CD4-positive, alpha-beta T cell treated with Interleukin-4 for 1 hour (primary cell): ENCODE measurements at regions not wholly inside any gene's neighbourhood (a gene's known extent, or its start where the extent isn't known, plus 50 kb on each side); places are given as distances from the start of the nearest gene placed in this dataset.

Experiments
- DNase-seq, 2 donors: peaks; one replicate each; pipeline ENCODE4 v3.0.0-alpha.2; 2020 to 2022

DNA sequence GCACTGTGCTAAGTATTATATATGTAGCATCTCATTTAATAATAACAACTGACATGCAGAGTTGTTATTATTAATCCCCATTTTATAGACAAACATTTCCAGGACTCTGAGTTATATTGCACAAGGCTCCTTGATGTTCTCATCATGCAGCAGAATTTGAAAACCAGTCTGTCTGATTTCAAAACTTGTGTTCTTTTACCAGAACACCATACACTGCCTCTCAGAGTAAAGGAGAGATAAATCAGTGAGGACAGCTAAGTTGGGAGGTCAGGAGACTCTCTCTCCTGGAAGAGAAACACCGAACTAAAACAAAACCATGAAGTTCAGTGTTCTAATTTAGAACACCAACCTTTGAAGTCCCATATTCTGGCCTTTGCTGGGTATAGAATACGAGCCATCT lies 92.7 kb upstream of the TNC start:
- DNase-seq: no peak

GRCh38 chr9:115211413-115212124 lies 93.6 kb upstream of the TNC start:
- DNase-seq: no peak

GRCh38 chr9:115212125-115212605 lies 94.2 kb upstream of the TNC start:
- DNase-seq: no peak

DNA sequence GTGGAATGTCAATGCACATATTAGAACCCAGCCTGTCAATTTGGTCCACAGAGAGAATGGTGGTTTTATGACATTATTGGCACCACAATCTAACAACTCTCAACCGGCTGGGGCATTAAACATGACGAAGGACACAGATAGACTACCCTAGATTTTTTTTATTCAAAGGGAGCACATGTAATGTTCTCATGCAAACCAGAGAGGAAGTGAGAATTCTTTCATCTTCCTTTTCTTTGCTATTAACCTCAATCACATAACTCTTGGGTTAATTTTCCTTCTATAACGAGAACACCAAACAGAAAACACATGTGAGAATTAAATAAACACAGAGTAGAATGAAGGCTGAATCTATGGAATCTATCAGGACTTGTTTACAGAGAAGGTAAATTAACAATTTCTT lies 94.9 kb upstream of the TNC start:
- no peak for DNase-seq

DNA sequence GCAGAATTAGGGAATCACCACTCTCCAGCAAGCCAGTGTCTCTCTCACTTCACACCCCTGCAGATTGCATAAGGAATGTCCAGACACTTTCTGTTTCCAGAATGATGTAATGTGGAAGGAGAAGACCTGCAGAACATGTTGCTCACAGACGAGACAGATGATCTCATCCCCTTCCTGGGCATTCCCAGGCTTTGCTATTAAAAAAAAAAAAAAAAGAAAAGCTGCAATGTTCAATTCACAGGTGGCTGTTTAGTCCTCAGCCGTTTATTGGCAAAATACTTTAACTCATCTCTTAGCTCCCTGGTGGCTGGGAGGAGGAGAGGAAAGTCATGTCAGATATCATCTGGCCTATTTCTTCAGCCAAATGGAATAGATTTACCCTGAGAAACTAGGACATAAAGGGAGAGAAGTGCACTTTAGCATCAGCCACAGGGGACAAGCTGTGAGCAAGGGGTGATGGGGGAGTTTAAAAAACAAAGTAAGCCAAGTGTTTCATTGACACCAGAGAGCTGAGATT lies 95.9 kb upstream of the TNC start:
- no peak for DNase-seq

DNA sequence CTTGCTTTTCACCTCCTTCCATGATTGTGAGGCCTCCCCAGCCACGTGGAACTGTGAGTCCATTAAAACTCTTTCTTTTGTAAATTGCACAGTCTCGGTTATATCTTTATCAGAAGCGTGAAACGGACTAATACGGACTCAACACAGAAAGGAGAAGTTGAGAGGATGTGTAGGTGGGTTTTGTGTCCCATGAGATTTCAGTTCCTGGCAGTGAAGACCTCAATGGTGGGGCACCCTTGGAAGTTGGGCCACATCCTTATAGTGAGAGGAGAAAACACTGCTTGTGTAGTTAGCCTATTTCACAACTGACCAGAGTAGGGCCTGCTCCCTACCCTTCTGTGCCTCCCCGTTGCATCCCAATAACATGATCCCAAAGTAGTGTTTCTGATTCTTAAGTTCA lies 98.9 kb upstream of the TNC start:
- no peak for DNase-seq

GRCh38 chr9:115220319-115221005 lies 102.5 kb upstream of the TNC start:
- no peak for DNase-seq

- no peak for DNase-seq
Observed at GRCh38 chr9:115223471-115223870, 105.5 kb upstream of the TNC start.

DNA sequence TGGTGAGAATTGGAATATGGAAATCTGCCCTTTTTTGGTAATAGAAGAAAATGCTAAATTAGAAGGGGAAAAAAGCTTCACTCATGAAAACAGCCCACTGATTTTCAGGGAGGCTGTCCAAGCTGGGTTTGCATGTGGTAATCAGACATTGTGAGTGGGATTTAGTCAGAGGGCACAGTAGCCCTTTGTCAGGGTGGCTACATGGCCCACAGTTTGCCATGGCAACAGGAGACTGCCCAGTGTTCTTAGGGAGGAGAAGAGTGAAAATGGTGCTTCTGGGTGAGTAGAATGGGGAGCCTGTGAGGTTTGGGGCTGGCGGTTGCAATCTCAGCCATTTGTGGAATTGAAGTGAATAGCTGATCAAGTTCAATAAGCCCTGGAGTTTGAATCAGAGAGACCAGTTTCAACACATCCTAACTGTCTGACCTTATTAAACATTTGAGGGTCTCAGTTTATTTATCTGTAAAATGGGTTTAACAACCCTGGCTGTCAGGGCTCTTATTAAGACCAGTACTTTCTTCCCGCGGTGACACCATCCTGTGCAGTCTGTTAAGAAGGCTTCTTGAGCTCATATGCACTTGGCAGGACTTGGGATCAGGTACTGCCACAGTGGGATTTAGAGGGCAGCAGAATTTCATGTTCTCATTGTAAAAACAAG lies 107.6 kb upstream of the TNC start:
- no peak for DNase-seq

DNA sequence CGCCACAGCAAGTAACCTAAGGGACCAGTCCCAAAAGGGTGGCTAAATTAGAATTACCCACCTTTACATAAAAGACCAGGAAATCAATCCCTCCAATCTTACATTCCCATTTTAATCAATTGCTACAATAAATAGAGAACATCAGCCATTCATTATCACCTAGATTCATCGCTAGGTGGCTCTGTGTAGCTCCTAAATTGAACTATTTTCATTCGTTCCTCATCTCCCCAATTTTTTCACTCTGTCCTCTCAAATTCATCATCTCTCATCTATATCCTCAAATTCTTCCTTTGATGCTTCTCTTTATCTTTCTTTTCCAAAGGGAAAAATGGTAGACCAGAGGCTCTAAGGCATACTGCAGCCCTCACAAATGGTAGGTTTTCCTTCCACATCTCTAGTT lies 108.2 kb upstream of the TNC start:
- no peak for DNase-seq

- no peak for DNase-seq
Observed at GRCh38 chr9:115229496-115229895, 111.5 kb upstream of the TNC start.

DNA sequence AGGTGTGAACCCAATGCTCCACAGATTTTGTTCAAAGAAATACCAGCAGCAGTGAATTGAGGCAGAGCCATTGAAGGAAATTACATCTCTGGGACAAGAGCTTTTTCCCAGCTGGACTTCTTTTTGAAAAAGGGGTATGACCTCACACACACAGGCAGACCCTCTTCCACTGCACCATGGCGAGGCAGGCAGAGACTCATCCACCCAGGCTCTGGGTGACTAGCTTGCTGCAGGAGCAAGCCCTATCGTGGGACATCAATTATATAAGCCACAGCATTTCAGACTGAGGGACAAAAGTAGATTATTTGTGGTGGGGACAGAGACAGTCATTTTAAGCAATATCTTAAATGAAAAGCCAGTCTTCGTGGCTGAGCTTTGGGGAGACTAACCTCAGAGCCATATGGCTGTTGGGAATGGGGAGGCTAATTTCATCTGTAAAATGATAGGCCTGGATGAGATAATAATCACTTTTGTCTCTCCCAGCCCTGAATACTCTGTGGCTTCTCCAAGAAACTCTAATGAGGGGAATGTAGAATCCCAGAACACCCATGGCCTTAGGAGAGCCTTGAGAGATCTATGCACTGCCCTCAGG lies 113.1 kb upstream of the TNC start:
- no peak for DNase-seq

- no peak for DNase-seq
Observed at GRCh38 chr9:115232181-115232774, 114.3 kb upstream of the TNC start.

GRCh38 chr9:115234094-115234493 lies 116.1 kb upstream of the TNC start:
- no peak for DNase-seq

- no peak for DNase-seq
Observed at GRCh38 chr9:115235221-115235620, 117.3 kb upstream of the TNC start.

- DNase-seq: no peak
Observed at GRCh38 chr9:115237385-115237998, 119.5 kb upstream of the TNC start.

DNA sequence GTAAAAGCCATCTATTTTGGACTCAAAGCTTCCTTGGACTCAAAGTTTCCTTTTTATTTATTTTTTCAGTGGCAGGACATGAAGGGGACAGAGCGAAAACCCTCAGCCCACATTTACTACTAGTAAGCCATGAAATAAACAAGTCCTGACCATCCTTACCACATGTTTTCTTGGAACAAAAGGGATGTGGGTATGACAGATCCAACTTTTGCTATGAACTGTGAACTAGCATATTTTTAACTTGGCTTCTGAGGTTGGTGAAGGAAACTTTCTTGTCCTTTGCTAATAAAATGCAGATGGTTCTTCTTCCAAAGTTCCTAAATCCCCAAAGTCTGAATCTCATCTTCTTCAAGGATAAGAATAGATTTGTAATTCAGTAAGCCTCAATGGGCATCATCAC lies 122.7 kb upstream of the TNC start:
- DNase-seq: no peak

GRCh38 chr9:115241641-115242040 lies 123.7 kb upstream of the TNC start:
- no peak for DNase-seq

DNA sequence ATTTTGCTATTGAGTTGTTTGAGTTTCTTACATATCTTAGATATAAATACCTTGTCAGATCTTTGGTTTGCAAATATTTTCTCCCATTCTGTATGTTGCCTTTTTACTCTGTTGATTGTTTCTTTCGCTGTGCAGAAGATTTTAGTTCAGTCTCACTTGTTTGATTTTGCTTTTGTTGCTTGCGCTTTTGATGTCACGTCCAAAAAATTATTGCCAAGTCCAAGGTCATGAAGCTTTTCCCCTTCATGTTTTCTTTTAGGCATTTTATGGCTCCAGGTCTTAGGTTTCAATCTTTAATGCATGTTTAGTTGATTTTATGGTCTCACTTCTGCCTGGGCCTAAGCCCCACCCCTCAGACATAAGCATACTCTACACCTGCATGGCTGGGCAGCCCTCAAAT lies 131.5 kb upstream of the TNC start:
- no peak for DNase-seq

DNA sequence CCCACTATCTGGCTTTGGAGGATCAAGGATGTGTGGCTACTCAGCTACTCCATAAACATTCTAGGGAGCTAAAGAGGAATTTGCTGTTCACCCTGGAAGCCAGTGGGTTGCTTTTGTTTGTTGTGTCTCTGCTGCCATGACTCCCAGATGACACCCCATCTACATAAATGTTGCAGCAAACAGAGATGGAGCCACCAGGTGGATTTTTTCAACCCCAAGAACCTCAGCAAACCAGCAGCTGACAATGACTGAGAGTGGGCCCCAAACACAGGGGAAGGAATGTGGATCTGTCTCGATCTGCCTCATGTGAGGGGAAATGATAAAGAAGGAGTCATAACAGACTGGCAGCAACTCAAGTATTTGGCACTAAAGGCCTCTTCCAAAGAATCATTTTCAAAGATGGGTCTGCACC lies 132.7 kb upstream of the TNC start:
- no peak for DNase-seq

DNA sequence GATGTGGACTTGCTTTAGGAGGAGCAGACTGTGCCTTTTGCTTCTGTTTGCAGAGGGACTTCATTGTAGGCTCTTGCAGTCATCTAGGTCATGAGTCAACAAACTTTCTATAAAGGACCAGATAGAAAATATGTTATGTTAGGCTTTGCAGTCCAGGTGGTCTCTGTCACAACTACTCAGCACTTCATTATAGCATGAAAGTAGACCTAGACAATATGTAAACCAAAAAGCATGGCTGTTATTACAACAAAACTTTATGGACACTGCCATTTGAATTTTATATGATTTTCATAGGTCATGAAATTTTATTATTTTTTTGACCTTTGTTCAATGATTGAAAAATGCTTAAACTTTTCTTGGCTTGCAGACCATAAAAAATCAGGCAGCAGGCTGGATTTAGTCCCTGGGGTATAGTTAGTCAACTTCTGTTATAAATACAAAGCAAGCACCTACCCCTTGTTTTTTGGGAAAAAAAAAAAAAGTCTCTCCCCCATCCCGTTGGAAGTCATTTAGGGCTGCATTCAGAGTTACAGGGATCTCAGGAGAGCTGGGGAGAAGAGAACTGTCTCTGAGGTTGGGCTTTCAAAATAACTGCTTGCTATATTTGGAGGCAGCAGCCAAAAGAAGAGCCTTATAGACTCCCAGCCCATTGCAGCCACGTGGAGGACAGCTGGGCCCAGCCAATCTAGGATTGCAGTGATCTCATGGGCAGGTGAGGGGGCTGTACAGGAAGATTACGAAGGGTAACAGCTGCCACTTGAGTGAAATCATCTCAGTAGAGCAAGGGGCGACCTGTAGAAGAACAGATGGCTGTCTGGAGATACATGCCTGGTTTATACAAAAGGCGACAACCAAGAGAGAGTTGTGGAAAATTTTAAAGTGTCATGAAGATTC lies 136.6 kb upstream of the TNC start:
- DNase-seq: no peak

GRCh38 chr9:115261656-115262081 lies 143.7 kb upstream of the TNC start:
- DNase-seq: no peak
